Neural progenitor cell (in vitro differentiated cells): ENCODE measurements at regions not wholly inside any gene's neighbourhood (a gene's known extent, or its start where the extent isn't known, plus 50 kb on each side); places are given as distances from the start of the nearest gene placed in this dataset.

Source experiments
- DNase-seq: peaks from one replicate; pipeline ENCODE4 v3.0.0-alpha.2; 2016; ENCODE audit warnings: low spot score
- H2AFZ ChIP-seq: fragments of 200-600 bp; sonication (generic); replicated peaks from 2 replicates; pipeline ENCODE4 v1.6.1; 2016; ENCODE audit warnings: antibody characterized with exemption
- H3F3A ChIP-seq: fragments of 200-600 bp; sonication (generic); 2 replicates; pipeline ENCODE4 v1.6.1; 2016; ENCODE audit warnings: antibody characterized with exemption, low read depth
- H3K27ac ChIP-seq: fragments of 200-600 bp; sonication (generic); 2 replicates; pipeline ENCODE4 v1.5.1; 2016; ENCODE audit warnings: mild to moderate bottlenecking
- H3K27me3 ChIP-seq: fragments of 200-600 bp; sonication (generic); 2 replicates; pipeline ENCODE4 v1.6.1; 2016; ENCODE audit warnings: mild to moderate bottlenecking, moderate library complexity
- H3K36me3 ChIP-seq: fragments of 200-600 bp; sonication (generic); 2 replicates; pipeline ENCODE4 v1.5.1; 2016
- H3K4me1 ChIP-seq: fragments of 200-600 bp; sonication (generic); 2 replicates; pipeline ENCODE4 v1.6.1; 2016; ENCODE audit warnings: mixed run types
- H3K4me2 ChIP-seq: fragments of 200-600 bp; sonication (generic); 2 replicates; pipeline ENCODE4 v1.6.1; 2016
- H3K4me3 ChIP-seq: fragments of 200-600 bp; sonication (generic); 2 replicates; pipeline ENCODE4 v1.5.1; 2016
- H3K79me2 ChIP-seq: fragments of 200-600 bp; sonication (generic); 2 replicates; pipeline ENCODE4 v1.6.1; 2016; ENCODE audit warnings: low read depth
- H3K9ac ChIP-seq: fragments of 200-600 bp; sonication (generic); 2 replicates; pipeline ENCODE4 v1.6.1; 2016
- H3K9me3 ChIP-seq: fragments of 200-600 bp; sonication (generic); 2 replicates; pipeline ENCODE4 v1.5.1; 2016; ENCODE audit warnings: low read depth
- H4K20me1 ChIP-seq: fragments of 200-600 bp; sonication (generic); 2 replicates; pipeline ENCODE4 v1.6.1; 2016; ENCODE audit warnings: low read depth
- H3K27ac Mint-ChIP-seq: 3 replicates; pipeline ENCODE4 v1.8.0; 2021; ENCODE audit warnings: mixed read lengths
- H3K27me3 Mint-ChIP-seq: 2 replicates; pipeline ENCODE4 v1.8.0; 2022; ENCODE audit warnings: low read depth, mild to moderate bottlenecking, inconsistent platforms, moderate library complexity, mixed read lengths; ENCODE audit not compliant: insufficient read depth
- H3K36me3 Mint-ChIP-seq: 3 replicates; pipeline ENCODE4 v1.8.0; 2021; ENCODE audit warnings: mixed read lengths
- H3K4me1 Mint-ChIP-seq: 3 replicates; pipeline ENCODE4 v1.8.0; 2021; ENCODE audit warnings: mixed read lengths
- H3K4me3 Mint-ChIP-seq: 3 replicates; pipeline ENCODE4 v1.8.0; 2021; ENCODE audit warnings: mild to moderate bottlenecking, moderate library complexity, mixed read lengths
- H3K9me3 Mint-ChIP-seq: 3 replicates; pipeline ENCODE4 v1.8.0; 2020; ENCODE audit warnings: mixed read lengths
- EZH2 ChIP-seq: fragments of 200-600 bp; sonication (generic); IDR thresholded peaks from 2 replicates; pipeline ENCODE4 v1.6.1; 2017; ENCODE audit warnings: antibody characterized with exemption, mild to moderate bottlenecking, moderate library complexity
- EZH2phosphoT487 ChIP-seq: fragments of 200-600 bp; sonication (generic); IDR thresholded peaks from 2 replicates; pipeline ENCODE4 v1.6.1; 2017; ENCODE audit warnings: antibody characterized with exemption
- TF ChIP-seq, protein P1 (sequence below): fragments of 200-600 bp; sonication (generic); IDR thresholded peaks from 2 replicates; pipeline ENCODE4 v1.5.1; 2017; ENCODE audit warnings: antibody characterized with exemption, mild to moderate bottlenecking

DNA sequence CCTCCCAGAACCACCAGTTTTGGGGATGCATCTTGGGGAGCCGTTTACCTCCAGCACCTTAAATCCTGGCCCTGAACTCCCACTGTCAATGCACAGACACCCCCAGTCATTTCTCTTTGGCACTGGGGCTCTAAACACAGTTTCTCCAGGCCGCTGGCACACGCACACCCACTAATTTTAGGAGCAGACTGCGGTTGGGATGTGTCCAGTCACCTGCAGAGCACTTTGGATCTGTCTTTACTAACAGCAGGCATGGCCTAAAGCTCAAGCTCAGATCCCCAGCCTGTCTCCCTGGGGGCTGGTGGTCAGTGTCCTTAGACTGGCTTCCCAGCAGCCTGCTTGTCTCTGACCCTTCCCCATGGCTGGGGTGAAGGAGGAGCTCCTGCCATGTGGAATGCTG is 49.9 kb downstream of the SYNE3 start:
- Histone ChIP-seq H3K27me3 (peaks cover 14% of the 10 kb centered on the region), H3K9me3 (no peaks in the 10 kb centered on the region), H3K4me1 (no peaks in the 10 kb centered on the region), H2AFZ (no peak overlapping the region), H4K20me1 (no peaks in the 10 kb centered on the region), H3K27ac (no peak overlapping the region), H3K36me3 (no peaks in the 10 kb centered on the region), H3F3A (no peaks in the 10 kb centered on the region), H3K4me3 (no peak overlapping the region), H3K79me2 (no peaks in the 10 kb centered on the region), H3K9ac (no peak overlapping the region), H3K4me2 (no peak overlapping the region)
- H3K27ac Mint-ChIP-seq: no peak overlapping the region
- peaks cover 11% of the 10 kb centered on the region for H3K4me1 Mint-ChIP-seq
- TF ChIP-seq EZH2: no peak
- no peak for TF ChIP-seq EZH2phosphoT487
- TF ChIP-seq, protein P1, sequence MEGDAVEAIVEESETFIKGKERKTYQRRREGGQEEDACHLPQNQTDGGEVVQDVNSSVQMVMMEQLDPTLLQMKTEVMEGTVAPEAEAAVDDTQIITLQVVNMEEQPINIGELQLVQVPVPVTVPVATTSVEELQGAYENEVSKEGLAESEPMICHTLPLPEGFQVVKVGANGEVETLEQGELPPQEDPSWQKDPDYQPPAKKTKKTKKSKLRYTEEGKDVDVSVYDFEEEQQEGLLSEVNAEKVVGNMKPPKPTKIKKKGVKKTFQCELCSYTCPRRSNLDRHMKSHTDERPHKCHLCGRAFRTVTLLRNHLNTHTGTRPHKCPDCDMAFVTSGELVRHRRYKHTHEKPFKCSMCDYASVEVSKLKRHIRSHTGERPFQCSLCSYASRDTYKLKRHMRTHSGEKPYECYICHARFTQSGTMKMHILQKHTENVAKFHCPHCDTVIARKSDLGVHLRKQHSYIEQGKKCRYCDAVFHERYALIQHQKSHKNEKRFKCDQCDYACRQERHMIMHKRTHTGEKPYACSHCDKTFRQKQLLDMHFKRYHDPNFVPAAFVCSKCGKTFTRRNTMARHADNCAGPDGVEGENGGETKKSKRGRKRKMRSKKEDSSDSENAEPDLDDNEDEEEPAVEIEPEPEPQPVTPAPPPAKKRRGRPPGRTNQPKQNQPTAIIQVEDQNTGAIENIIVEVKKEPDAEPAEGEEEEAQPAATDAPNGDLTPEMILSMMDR: no peak
- DNase-seq: no peak
- no peaks in the 10 kb centered on the region for H3K9me3 Mint-ChIP-seq
- no peak overlapping the region for H3K4me3 Mint-ChIP-seq
- H3K36me3 Mint-ChIP-seq: no peaks in the 10 kb centered on the region
- H3K27me3 Mint-ChIP-seq: peaks cover 10% of the 10 kb centered on the region

DNA sequence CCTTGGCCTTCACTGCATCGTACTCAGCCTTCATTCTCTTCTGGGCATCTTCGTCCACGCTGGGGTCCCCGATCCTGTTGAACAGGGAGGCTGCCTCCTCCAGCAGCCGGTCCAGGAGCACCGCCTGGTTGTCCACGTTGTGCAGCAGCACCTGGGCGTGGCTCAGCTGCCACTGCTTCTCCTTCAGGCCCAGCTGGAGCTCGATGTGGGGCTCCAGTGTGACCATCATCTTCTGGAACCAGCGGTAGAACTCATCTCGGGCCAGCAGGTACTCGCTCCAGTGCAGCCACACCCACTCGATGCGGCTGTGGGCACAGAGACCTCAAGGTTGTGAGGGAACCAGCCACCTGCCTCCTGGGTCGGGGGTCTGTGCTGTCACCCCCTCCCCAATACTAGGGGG is 50.5 kb downstream of the SYNE3 start:
- Mint-ChIP-seq H3K4me3 (no peak overlapping the region), H3K27me3 (peaks cover 10% of the 10 kb centered on the region), H3K27ac (no peak overlapping the region), H3K4me1 (peaks cover 17% of the 10 kb centered on the region), H3K9me3 (no peaks in the 10 kb centered on the region), H3K36me3 (no peaks in the 10 kb centered on the region)
- no peak overlapping the region for H3K4me3 ChIP-seq
- H3K36me3 ChIP-seq: no peaks in the 10 kb centered on the region
- peaks cover 2% of the 10 kb centered on the region for H3K4me1 ChIP-seq
- H3K27ac ChIP-seq: no peak overlapping the region
- no peak overlapping the region for H3K9ac ChIP-seq
- no peaks in the 10 kb centered on the region for H3K9me3 ChIP-seq
- H4K20me1 ChIP-seq: peaks cover under 1% of the 10 kb centered on the region
- H3K79me2 ChIP-seq: no peaks in the 10 kb centered on the region
- H3F3A ChIP-seq: peaks cover under 1% of the 10 kb centered on the region
- TF ChIP-seq EZH2phosphoT487 (no peak), EZH2 (no peak)
- TF ChIP-seq, protein P1: no peak
- H3K27me3 ChIP-seq: peaks cover 19% of the 10 kb centered on the region
- no peak overlapping the region for H2AFZ ChIP-seq
- no peak for DNase-seq
- no peak overlapping the region for H3K4me2 ChIP-seq

DNA sequence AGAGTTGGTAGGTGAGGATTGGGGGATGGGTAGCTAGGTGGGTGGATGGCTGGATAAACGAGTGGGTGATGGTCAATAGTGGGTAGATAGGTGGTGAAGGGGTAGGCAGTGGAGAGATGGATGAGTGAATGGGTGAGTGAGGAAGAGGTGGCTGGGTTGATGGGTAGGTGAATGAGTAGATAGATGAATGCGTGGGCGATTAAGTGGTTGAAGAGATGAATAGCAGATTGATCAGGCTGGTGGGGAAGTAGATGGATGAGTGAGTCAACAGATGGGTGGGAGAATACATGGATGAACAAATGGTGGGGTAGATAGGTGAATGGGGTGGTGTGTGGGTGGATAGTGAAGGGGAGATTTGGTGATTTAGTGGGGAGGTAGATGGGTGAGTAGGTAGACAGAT is 51.1 kb downstream of the SYNE3 start:
- no peak for TF ChIP-seq EZH2phosphoT487
- TF ChIP-seq, protein P1: no peak
- no peak for TF ChIP-seq EZH2
- Mint-ChIP-seq H3K4me3 (no peak overlapping the region), H3K9me3 (no peaks in the 10 kb centered on the region), H3K4me1 (peaks cover 22% of the 10 kb centered on the region), H3K27me3 (peaks cover 10% of the 10 kb centered on the region), H3K27ac (no peak overlapping the region), H3K36me3 (no peaks in the 10 kb centered on the region)
- Histone ChIP-seq H2AFZ (no peak overlapping the region), H3F3A (peaks cover 7% of the 10 kb centered on the region), H3K4me1 (peaks cover 8% of the 10 kb centered on the region), H3K9me3 (no peaks in the 10 kb centered on the region), H3K9ac (no peak overlapping the region), H3K4me3 (no peak overlapping the region), H3K79me2 (no peaks in the 10 kb centered on the region), H3K27me3 (peaks cover 25% of the 10 kb centered on the region), H3K27ac (no peak overlapping the region), H4K20me1 (peaks cover 6% of the 10 kb centered on the region), H3K4me2 (no peak overlapping the region), H3K36me3 (no peaks in the 10 kb centered on the region)
- no peak for DNase-seq

DNA sequence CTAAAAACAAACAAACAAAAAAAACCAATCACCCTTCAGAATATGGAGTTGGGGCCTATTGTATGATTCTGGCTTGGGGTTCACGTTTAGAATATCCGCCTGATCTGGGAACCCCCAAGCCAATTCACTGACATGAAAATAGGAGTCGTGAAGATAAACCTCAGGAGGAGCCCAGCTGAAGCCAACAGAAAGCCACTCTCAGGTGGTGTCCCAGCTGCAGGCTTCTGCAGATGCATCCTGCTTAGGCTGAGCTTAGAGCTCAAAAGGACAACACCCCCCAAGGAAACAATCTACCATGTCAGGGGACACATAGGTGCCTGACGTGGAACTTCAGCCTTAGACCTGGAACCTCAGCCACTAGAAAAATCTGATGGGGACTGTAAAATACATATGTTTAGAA is 51.9 kb downstream of the SYNE3 start:
- no peak for DNase-seq
- H3K27ac Mint-ChIP-seq: no peak overlapping the region
- Histone ChIP-seq H3K4me3 (no peak overlapping the region), H3K27ac (no peak overlapping the region), H3K4me1 (peaks cover 9% of the 10 kb centered on the region), H3K36me3 (no peaks in the 10 kb centered on the region), H3K79me2 (no peaks in the 10 kb centered on the region), H3K9me3 (no peaks in the 10 kb centered on the region), H3K9ac (no peak overlapping the region), H3K4me2 (no peak overlapping the region), H3F3A (peaks cover 8% of the 10 kb centered on the region), H4K20me1 (peaks cover 6% of the 10 kb centered on the region), H3K27me3 (peaks cover 33% of the 10 kb centered on the region), H2AFZ (no peak overlapping the region)
- H3K27me3 Mint-ChIP-seq: peaks cover 10% of the 10 kb centered on the region
- TF ChIP-seq, protein P1: no peak
- TF ChIP-seq EZH2: no peak
- TF ChIP-seq EZH2phosphoT487: no peak
- H3K4me1 Mint-ChIP-seq: peaks cover 21% of the 10 kb centered on the region
- H3K36me3 Mint-ChIP-seq: no peaks in the 10 kb centered on the region
- H3K4me3 Mint-ChIP-seq: no peak overlapping the region
- no peaks in the 10 kb centered on the region for H3K9me3 Mint-ChIP-seq
